IPS-18a (cell line): ENCODE measurements at regions not wholly inside any gene's neighbourhood (a gene's known extent, or its start where the extent isn't known, plus 50 kb on each side); places are given as distances from the start of the nearest gene placed in this dataset.

Source experiments
- H3K27ac ChIP-seq: one replicate; pipeline ENCODE4 v1.5.1; 2013; ENCODE audit warnings: low read length
- H3K27me3 ChIP-seq: one replicate; pipeline ENCODE4 v1.6.1; 2013; ENCODE audit warnings: mild to moderate bottlenecking, low read length; ENCODE audit not compliant: control insufficient read depth, insufficient read depth
- H3K36me3 ChIP-seq: one replicate; pipeline ENCODE4 v1.6.1; 2013; ENCODE audit warnings: low read depth, low read length; ENCODE audit not compliant: control insufficient read depth
- H3K4me1 ChIP-seq: one replicate; pipeline ENCODE4 v1.6.1; 2013; ENCODE audit warnings: low read depth, low read length; ENCODE audit not compliant: control insufficient read depth
- H3K4me3 ChIP-seq: one replicate; pipeline ENCODE4 v1.5.1; 2013; ENCODE audit warnings: low read length
- H3K9ac ChIP-seq: one replicate; pipeline ENCODE4 v1.6.1; 2013; ENCODE audit warnings: mild to moderate bottlenecking, low read length, moderate library complexity
- H3K9me3 ChIP-seq: one replicate; pipeline ENCODE4 v1.6.1; 2013; ENCODE audit warnings: low read depth, low read length; ENCODE audit not compliant: control insufficient read depth

DNA sequence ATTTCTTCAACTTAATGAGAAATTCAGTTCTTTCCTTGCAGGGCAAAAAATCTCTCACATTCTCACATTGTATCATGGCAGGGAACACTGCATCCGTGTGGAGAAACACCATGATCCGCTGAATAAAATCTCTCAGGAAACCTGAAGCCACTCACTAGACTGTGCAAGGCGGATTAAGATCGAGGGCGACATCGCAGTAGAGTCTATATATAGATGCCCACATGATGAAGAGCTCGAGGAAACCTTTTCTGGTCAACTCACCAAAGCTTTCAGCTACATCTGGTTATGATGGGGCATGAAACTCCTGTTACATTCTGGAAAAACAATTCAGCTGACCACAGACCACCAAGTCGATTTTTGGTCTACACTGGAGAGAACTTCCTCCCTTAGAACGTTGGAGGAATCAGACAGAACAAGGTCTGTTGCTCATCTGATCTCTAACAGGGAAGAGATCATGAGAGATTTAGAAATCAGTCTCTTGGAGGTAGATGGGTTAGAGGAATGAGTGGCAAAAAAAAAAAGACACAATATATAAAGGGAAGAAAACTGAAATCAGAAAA is 162.9 kb upstream of the ZNF516 start:
- no peak overlapping the region for H3K4me3 ChIP-seq
- peaks cover 11% of the 10 kb centered on the region for H3K4me1 ChIP-seq
- no peaks in the 10 kb centered on the region for H3K27me3 ChIP-seq
- H3K9me3 ChIP-seq, result no peaks in the 10 kb centered on the region
- no peak overlapping the region for H3K9ac ChIP-seq
- no peak overlapping the region for H3K27ac ChIP-seq
- H3K36me3 ChIP-seq, result no peaks in the 10 kb centered on the region

DNA sequence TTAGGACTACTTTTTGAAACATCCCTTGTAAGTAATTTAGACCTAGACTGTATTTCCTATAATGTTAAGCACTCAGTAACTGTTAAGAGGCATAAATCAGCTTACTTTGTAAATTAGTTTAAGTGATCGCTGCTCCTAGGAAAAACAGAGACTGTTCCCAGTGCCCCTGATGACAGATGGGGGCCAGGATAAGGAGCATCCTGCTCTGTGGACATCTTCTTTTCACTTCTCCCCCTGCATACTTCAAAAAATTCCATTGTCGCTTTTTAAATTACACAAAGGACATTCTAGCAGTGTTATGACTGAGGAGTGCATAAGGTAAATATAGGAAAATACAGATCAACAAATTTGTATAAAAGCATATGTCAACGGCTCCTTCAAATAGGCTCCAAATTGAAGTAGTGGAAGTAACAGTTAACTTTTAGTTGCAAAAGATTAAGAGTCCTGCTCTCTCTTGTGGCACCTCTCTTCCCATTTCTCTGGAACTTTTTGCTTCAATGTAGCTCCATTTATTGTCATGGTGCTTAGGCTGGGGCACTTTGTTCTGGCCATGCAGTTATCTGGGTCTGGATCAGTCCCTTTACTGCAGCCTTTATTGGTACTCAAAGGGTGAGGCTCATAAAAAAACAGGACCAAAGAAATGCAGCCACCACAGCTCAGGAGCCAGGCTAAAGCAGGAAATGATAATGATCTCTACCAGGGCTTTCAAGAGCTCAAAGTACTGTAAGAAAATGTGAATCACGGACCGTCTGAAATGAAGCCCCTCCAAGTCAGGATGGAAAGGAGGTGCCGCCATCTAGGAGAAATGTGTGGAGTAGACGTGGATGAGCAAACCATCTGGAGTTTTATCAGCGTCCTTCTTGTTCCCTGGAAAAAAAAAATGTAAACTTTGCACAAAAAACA is 162.1 kb upstream of the ZNF516 start:
- H3K9me3 ChIP-seq, result no peaks in the 10 kb centered on the region
- no peaks in the 10 kb centered on the region for H3K27me3 ChIP-seq
- H3K9ac ChIP-seq, result no peak overlapping the region
- H3K36me3 ChIP-seq, result no peaks in the 10 kb centered on the region
- no peak overlapping the region for H3K27ac ChIP-seq
- H3K4me1 ChIP-seq, result peaks cover 11% of the 10 kb centered on the region
- H3K4me3 ChIP-seq, result no peak overlapping the region

GRCh38 chr18:76654577-76654976 is 159.5 kb upstream of the ZNF516 start:
- H3K4me3 ChIP-seq, result no peak overlapping the region
- no peak overlapping the region for H3K27ac ChIP-seq
- no peaks in the 10 kb centered on the region for H3K27me3 ChIP-seq
- no peaks in the 10 kb centered on the region for H3K9me3 ChIP-seq
- no peak overlapping the region for H3K9ac ChIP-seq
- H3K4me1 ChIP-seq, result peaks cover 11% of the 10 kb centered on the region
- no peaks in the 10 kb centered on the region for H3K36me3 ChIP-seq

DNA sequence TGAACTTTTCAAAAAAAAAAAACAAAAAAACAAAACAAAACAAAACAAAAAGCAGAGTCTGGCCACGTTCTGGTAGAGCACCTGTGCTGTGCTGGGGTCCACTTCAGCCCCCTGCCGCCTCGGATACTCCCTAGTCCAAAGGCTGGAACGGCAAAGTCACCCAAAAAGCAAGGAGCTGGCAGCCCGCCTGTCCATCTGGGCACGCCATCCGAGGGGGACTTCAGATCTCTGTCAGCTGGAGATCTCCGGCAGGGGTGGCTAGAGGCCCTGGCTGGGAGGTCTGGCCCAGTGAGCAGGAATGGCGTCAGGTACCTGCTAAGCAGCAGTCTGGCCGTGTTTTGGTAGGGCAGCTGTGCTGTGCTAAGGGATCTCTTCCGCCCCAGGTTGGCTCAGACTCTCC is 152.3 kb upstream of the ZNF516 start:
- H3K9ac ChIP-seq, result no peak overlapping the region
- H3K27ac ChIP-seq, result no peak overlapping the region
- no peak overlapping the region for H3K4me3 ChIP-seq
- no peaks in the 10 kb centered on the region for H3K27me3 ChIP-seq
- H3K9me3 ChIP-seq, result no peaks in the 10 kb centered on the region
- no peaks in the 10 kb centered on the region for H3K36me3 ChIP-seq
- no peaks in the 10 kb centered on the region for H3K4me1 ChIP-seq

DNA sequence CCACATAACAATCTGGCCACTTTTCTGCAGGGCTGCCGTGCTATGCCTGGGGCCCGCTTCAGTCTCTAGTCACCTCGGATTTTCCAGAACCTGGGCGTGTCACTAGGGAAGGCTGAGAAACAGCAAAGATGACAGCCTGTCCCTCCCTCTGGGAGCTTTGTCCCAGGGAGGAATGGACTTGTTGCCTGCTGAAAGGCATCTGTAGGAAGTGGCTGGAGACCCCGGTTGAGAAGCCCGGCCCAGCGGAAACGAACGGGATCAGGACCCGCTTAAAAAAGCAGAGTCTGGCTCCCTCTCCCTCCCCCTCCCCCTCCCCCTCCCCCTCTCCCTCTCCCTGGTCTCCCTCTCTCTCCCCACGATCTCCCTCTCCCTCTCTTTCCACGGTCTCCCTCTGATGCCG is 149.5 kb upstream of the ZNF516 start:
- no peaks in the 10 kb centered on the region for H3K36me3 ChIP-seq
- no peak overlapping the region for H3K27ac ChIP-seq
- no peaks in the 10 kb centered on the region for H3K4me1 ChIP-seq
- no peaks in the 10 kb centered on the region for H3K9me3 ChIP-seq
- H3K27me3 ChIP-seq, result no peaks in the 10 kb centered on the region
- no peak overlapping the region for H3K4me3 ChIP-seq
- no peak overlapping the region for H3K9ac ChIP-seq

DNA sequence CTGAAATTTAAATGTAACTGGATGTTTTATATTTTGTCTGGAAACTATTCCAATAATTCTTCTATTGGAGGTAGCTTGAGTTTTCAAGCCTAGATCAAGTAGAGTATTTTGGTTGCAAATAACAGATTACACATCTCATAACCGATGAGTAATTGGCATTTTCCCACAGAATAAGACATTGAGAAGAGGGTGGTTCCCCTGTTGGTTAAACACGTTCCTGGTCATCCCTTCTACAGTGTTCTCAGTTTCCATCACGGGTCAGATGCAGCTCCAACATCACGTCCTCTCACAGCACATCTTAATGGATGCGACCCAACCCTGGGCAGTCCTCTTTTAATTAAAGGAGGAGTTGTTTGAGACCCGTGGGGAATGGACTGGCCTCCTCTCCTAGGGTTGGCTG is 149.0 kb upstream of the ZNF516 start:
- Histone ChIP-seq H3K4me1 (no peaks in the 10 kb centered on the region), H3K9ac (no peak overlapping the region), H3K9me3 (no peaks in the 10 kb centered on the region), H3K4me3 (no peak overlapping the region), H3K27me3 (no peaks in the 10 kb centered on the region), H3K36me3 (no peaks in the 10 kb centered on the region), H3K27ac (no peak overlapping the region)

DNA sequence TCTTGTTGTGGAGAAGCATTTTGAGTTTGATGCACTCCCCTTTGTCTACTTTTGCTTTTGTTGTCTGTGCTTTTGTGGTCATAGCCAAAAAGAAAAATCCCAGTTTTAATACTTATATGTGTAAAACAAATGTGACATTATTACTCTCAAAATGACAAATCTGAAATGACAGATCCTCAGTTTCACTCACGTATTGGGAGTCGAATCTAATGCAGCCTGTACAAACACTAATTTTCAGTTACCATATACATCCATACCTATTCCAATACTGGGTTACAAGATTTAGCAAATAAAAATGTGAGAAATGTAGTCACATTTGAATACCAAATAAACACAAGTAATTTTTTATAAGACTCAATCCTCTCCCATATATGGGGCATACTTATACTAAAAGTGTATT is 148.2 kb upstream of the ZNF516 start:
- no peaks in the 10 kb centered on the region for H3K27me3 ChIP-seq
- H3K9ac ChIP-seq, result no peak overlapping the region
- no peaks in the 10 kb centered on the region for H3K36me3 ChIP-seq
- no peak overlapping the region for H3K4me3 ChIP-seq
- H3K9me3 ChIP-seq, result no peaks in the 10 kb centered on the region
- H3K4me1 ChIP-seq, result no peaks in the 10 kb centered on the region
- no peak overlapping the region for H3K27ac ChIP-seq

- H3K9ac ChIP-seq, result no peak overlapping the region
- H3K9me3 ChIP-seq, result no peaks in the 10 kb centered on the region
- H3K4me1 ChIP-seq, result no peaks in the 10 kb centered on the region
- H3K27me3 ChIP-seq, result no peaks in the 10 kb centered on the region
- H3K27ac ChIP-seq, result no peak overlapping the region
- H3K36me3 ChIP-seq, result no peaks in the 10 kb centered on the region
- no peak overlapping the region for H3K4me3 ChIP-seq
Measured at GRCh38 chr18:76640438-76640837, 145.4 kb upstream of the ZNF516 start.

DNA sequence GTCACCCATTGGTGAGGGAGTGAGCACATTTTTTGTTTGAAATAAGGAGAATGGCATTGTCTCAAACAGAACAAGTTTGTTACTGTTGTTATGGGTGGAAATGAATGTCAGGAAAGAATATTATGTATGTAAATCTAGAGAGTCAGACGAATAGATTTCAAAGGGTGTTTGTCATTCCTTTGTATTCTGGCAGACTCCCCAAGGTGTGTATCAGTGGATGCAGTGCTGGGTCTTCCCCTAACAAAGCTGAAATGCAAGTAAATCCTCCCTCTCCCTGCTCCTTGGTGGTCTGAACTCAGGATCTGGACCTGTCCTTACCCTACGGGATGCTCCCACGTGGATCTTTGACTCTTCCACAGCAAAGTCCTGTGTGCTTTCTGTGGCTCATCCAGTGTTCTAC is 139.5 kb upstream of the ZNF516 start:
- Histone ChIP-seq H3K27me3 (no peaks in the 10 kb centered on the region), H3K9me3 (no peaks in the 10 kb centered on the region), H3K9ac (no peak overlapping the region), H3K27ac (no peak overlapping the region), H3K4me3 (no peak overlapping the region), H3K4me1 (peaks cover 7% of the 10 kb centered on the region), H3K36me3 (no peaks in the 10 kb centered on the region)

DNA sequence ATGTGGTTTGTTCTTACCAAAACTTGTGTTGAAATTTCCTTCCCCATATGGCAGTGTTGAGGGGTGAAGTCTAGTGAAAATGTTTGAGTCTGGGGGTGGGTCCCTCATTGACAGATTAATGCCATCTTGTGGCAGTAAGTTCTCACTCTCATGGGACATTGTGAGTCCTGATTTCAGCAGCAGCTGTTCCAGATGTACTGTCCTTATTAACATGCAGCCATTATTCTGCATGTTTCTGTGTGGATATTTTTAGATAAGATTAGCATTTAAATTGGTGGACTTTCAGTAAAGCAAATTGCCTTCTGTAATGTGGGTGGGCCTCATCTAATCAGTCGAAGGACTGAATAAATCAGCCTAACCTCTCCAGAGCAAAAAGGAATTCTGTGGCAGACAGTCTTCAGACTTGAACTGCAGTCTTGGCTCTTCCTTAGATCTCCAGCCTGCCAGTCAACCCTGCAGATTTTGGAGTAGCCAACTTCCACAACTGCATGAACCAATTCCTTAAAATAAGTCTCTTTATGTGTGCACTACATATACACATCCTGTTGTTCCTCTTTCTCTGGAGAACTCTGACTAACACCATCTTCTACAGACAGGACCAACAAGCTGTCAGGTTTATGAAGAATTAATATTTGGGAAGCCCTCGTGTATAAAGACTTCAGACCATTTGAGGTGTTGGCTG is 138.7 kb upstream of the ZNF516 start:
- no peaks in the 10 kb centered on the region for H3K27me3 ChIP-seq
- peaks cover 7% of the 10 kb centered on the region for H3K4me1 ChIP-seq
- H3K27ac ChIP-seq, result no peak overlapping the region
- no peak overlapping the region for H3K9ac ChIP-seq
- no peak overlapping the region for H3K4me3 ChIP-seq
- no peaks in the 10 kb centered on the region for H3K9me3 ChIP-seq
- H3K36me3 ChIP-seq, result no peaks in the 10 kb centered on the region

DNA sequence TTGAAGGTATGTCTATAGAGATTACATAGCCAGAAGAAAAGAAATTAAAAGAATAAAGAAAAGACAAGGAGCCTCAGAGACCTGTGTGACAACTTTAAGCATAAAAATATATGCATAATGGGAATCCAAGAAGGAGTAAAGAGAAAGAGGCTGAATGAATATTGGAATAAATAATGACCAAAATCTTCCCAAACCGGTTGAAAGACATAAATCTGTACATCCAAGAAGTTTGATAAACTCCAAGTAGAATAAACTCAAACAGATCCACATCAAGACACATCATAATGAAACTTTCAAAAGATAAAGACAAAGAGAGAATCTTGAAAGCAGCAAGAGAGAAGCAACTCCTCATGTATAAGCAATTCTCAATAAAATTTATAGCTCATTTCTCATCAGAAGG is 132.4 kb upstream of the ZNF516 start:
- Histone ChIP-seq H3K4me1 (peaks cover 5% of the 10 kb centered on the region), H3K4me3 (no peak overlapping the region), H3K27me3 (peaks cover 17% of the 10 kb centered on the region), H3K9me3 (no peaks in the 10 kb centered on the region), H3K36me3 (no peaks in the 10 kb centered on the region), H3K9ac (no peak overlapping the region), H3K27ac (no peak overlapping the region)
